Calu3 (cell line): ENCODE measurements at regions not wholly inside any gene's neighbourhood (a gene's known extent, or its start where the extent isn't known, plus 50 kb on each side); places are given as distances from the start of the nearest gene placed in this dataset.

Source experiments
- BruUV-seq: library from RNA; stranded (reverse); fragments of 400-500 nt; replicated peaks from 2 replicates; lab custom pipeline; 2021; lab: Mats Ljungman, UMichigan
- CTCF ChIA-PET: fragments of 300-600 bp; sonication (Branson Sonifier 250); formaldehyde crosslinking; loops from one replicate; lab custom pipeline; 2022; ENCODE audit warnings: antibody characterized with exemption; lab: Charles Lee
- DNase-seq: peaks from one replicate; pipeline ENCODE4 v3.0.0; 2022
- H3K27ac Mint-ChIP-seq: one replicate; pipeline ENCODE4 v1.8.0; 2022; ENCODE audit warnings: mixed read lengths; ENCODE audit not compliant: unreplicated experiment
- H3K27me3 Mint-ChIP-seq: one replicate; pipeline ENCODE4 v1.8.0; 2022; ENCODE audit warnings: mixed read lengths; ENCODE audit not compliant: unreplicated experiment
- H3K36me3 Mint-ChIP-seq: one replicate; pipeline ENCODE4 v1.8.0; 2022; ENCODE audit warnings: mild to moderate bottlenecking, moderate library complexity, mixed read lengths; ENCODE audit not compliant: insufficient read depth, unreplicated experiment
- H3K4me1 Mint-ChIP-seq: one replicate; pipeline ENCODE4 v1.8.0; 2022; ENCODE audit warnings: mild to moderate bottlenecking, low read depth, mixed read lengths; ENCODE audit not compliant: unreplicated experiment
- H3K4me3 Mint-ChIP-seq: one replicate; pipeline ENCODE4 v1.8.0; 2022; ENCODE audit warnings: mild to moderate bottlenecking, low read depth, moderate library complexity, mixed read lengths; ENCODE audit not compliant: unreplicated experiment
- H3K9me3 Mint-ChIP-seq: one replicate; pipeline ENCODE4 v1.8.0; 2022; ENCODE audit warnings: low read depth, mixed read lengths; ENCODE audit not compliant: unreplicated experiment
- CTCF ChIP-seq: fragments of 200-600 bp; IDR thresholded peaks from one replicate; pipeline ENCODE4 v1.8.0; 2022; ENCODE audit warnings: antibody characterized with exemption; ENCODE audit not compliant: unreplicated experiment
- intact Hi-C: fragments of 100-400 bp; cut with micrococcal nuclease; formaldehyde crosslinking; loops from one replicate; pipeline ENCODE4 v1.10.0; 2022; ENCODE audit not compliant: unreplicated experiment

GRCh38 chr5:173385832-173386360, 57.7 kb upstream of the STC2 start:
- CTCF ChIA-PET, result no interaction called here
- H3K27ac Mint-ChIP-seq, result no peak overlapping the region
- BruUV-seq, result no TSS peak
- intact Hi-C loops, result loop anchor here (5.0 kb wide), 1 partner anchor 126 kb away; no protein-coding TSS in a partner anchor
- no peaks in the 10 kb centered on the region for H3K27me3 Mint-ChIP-seq
- H3K9me3 Mint-ChIP-seq, result no peaks in the 10 kb centered on the region
- no peak for TF ChIP-seq CTCF
- DNase-seq, result no peak
- no peaks in the 10 kb centered on the region for H3K36me3 Mint-ChIP-seq
- H3K4me3 Mint-ChIP-seq, result no peak overlapping the region
- peaks cover 8% of the 10 kb centered on the region for H3K4me1 Mint-ChIP-seq

GRCh38 chr5:173383711-173384110, 55.5 kb upstream of the STC2 start:
- no peak overlapping the region for H3K27ac Mint-ChIP-seq
- no peak for DNase-seq
- no TSS peak for BruUV-seq
- TF ChIP-seq CTCF, result no peak
- H3K4me3 Mint-ChIP-seq, result no peak overlapping the region
- H3K27me3 Mint-ChIP-seq, result peaks cover 9% of the 10 kb centered on the region
- H3K4me1 Mint-ChIP-seq, result peaks cover 8% of the 10 kb centered on the region
- no peaks in the 10 kb centered on the region for H3K9me3 Mint-ChIP-seq
- H3K36me3 Mint-ChIP-seq, result no peaks in the 10 kb centered on the region
- CTCF ChIA-PET, result no interaction called here
- intact Hi-C loops, result no loop called here

GRCh38 chr5:173378727-173379126, 50.5 kb upstream of the STC2 start:
- Mint-ChIP-seq H3K9me3 (no peaks in the 10 kb centered on the region), H3K4me3 (no peak overlapping the region), H3K27me3 (peaks cover 12% of the 10 kb centered on the region), H3K4me1 (no peaks in the 10 kb centered on the region), H3K27ac (no peak overlapping the region), H3K36me3 (no peaks in the 10 kb centered on the region)
- no peak for DNase-seq
- intact Hi-C loops, result no loop called here
- CTCF ChIA-PET, result no interaction called here
- BruUV-seq, result no TSS peak
- TF ChIP-seq CTCF, result no peak
